ENCODE measurements at regions not wholly inside any gene's neighbourhood (a gene's known extent, or its start where the extent isn't known, plus 50 kb on each side); places are given as distances from the start of the nearest gene placed in this dataset.
"Not testable (repeated sequence)": the region's sequence is repeated elsewhere in the genome, so short reads cannot be mapped to it uniquely, and the experiment has no call there.

- TF ChIP-seq, protein P1, sequence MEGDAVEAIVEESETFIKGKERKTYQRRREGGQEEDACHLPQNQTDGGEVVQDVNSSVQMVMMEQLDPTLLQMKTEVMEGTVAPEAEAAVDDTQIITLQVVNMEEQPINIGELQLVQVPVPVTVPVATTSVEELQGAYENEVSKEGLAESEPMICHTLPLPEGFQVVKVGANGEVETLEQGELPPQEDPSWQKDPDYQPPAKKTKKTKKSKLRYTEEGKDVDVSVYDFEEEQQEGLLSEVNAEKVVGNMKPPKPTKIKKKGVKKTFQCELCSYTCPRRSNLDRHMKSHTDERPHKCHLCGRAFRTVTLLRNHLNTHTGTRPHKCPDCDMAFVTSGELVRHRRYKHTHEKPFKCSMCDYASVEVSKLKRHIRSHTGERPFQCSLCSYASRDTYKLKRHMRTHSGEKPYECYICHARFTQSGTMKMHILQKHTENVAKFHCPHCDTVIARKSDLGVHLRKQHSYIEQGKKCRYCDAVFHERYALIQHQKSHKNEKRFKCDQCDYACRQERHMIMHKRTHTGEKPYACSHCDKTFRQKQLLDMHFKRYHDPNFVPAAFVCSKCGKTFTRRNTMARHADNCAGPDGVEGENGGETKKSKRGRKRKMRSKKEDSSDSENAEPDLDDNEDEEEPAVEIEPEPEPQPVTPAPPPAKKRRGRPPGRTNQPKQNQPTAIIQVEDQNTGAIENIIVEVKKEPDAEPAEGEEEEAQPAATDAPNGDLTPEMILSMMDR (IDR thresholded peaks at IDR 0.05; ENCODE audit: unreplicated experiment): no peak
- Mint-ChIP-seq H3K4me3 (ENCODE audit: low read depth) (no peak overlapping the region), H3K36me3 (ENCODE audit: insufficient read depth) (no peaks in the 10 kb centered on the region), H3K27ac (no peak overlapping the region), H3K4me1 (ENCODE audit: low read depth) (peaks cover 7% of the 10 kb centered on the region), H3K9me3 (ENCODE audit: low read depth) (peaks cover 28% of the 10 kb centered on the region), H3K27me3 (no peaks in the 10 kb centered on the region)
- no peak for DNase-seq (ENCODE audit: low spot score, unreplicated experiment)
Observed at GRCh38 chr4:189592890-189593289, 347.8 kb upstream of the FRG1 start.

- Mint-ChIP-seq H3K9me3 (ENCODE audit: low read depth) (peaks cover 21% of the 10 kb centered on the region), H3K27ac (no peak overlapping the region), H3K27me3 (no peaks in the 10 kb centered on the region), H3K4me3 (ENCODE audit: low read depth) (no peak overlapping the region), H3K36me3 (ENCODE audit: insufficient read depth) (peaks cover 2% of the 10 kb centered on the region), H3K4me1 (ENCODE audit: low read depth) (no peaks in the 10 kb centered on the region)
- DNase-seq (ENCODE audit: low spot score, unreplicated experiment): no peak
- TF ChIP-seq, protein P1 (IDR thresholded peaks at IDR 0.05; ENCODE audit: unreplicated experiment): no peak
Observed at GRCh38 chr4:189597341-189597740, 343.3 kb upstream of the FRG1 start.

DNA sequence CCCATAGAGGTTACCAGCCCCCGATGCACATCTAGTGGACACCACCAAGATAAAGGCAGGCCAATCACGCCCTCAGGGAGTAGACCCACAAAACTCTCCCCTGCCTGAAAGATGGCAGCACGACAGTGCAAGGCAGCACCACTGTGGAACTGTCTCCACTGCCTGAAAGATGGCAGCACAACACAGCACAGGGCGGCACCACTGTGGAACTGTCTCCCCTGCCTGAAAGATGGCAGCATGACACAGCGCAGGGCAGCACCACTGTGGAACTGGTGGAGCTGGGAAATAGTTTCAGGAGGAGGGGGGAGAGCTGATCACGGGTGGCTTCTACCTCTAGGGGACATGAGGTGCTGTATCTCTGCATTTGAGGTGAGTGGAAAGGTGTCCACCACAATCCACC, 340.4 kb upstream of the FRG1 start:
- H3K4me1 Mint-ChIP-seq (ENCODE audit: low read depth): no peaks in the 10 kb centered on the region
- H3K36me3 Mint-ChIP-seq (ENCODE audit: insufficient read depth): peaks cover 2% of the 10 kb centered on the region
- no peaks in the 10 kb centered on the region for H3K27me3 Mint-ChIP-seq
- peaks cover 11% of the 10 kb centered on the region for H3K9me3 Mint-ChIP-seq (ENCODE audit: low read depth)
- no peak for DNase-seq (ENCODE audit: low spot score, unreplicated experiment)
- no peak overlapping the region for H3K4me3 Mint-ChIP-seq (ENCODE audit: low read depth)
- TF ChIP-seq, protein P1 (IDR thresholded peaks at IDR 0.05; ENCODE audit: unreplicated experiment): no peak
- no peak overlapping the region for H3K27ac Mint-ChIP-seq

DNA sequence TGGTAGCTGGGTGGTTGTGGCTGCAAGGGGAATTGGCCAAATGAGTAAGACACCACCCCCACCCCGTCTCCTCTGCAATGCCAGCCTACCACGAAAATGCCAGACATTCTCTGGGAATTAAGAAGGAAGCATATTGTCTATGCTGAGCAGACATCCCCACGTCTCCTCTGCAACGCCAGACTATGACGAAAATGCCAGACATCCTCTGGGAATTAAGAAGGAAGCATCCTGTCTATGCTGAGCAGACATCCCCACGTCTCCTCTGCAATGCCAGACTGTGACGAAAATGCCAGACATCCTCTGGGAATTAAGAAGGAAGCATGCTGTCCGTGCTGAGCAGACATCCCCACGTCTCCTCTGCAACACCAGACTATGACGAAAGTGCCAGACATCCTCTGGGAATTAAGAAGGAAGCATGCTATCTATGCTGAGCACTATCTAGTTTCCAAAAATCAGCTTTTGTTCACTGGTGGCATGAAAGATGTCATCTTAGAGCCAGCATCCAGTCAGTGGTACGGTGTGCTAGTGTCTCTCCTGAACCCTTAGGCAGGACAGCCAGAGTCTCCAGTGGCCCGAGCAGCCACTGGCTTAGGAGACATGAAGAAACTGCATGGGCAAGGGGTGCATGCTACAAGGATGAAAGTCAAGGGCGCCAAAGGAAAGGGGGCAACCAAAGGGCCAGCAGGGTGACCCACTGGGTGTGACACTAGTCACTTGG, 339.8 kb upstream of the FRG1 start:
- no peaks in the 10 kb centered on the region for H3K27me3 Mint-ChIP-seq
- no peaks in the 10 kb centered on the region for H3K4me1 Mint-ChIP-seq (ENCODE audit: low read depth)
- peaks cover 8% of the 10 kb centered on the region for H3K9me3 Mint-ChIP-seq (ENCODE audit: low read depth)
- peaks cover 2% of the 10 kb centered on the region for H3K36me3 Mint-ChIP-seq (ENCODE audit: insufficient read depth)
- TF ChIP-seq, protein P1 (IDR thresholded peaks at IDR 0.05; ENCODE audit: unreplicated experiment): no peak
- no peak overlapping the region for H3K27ac Mint-ChIP-seq
- no peak overlapping the region for H3K4me3 Mint-ChIP-seq (ENCODE audit: low read depth)
- no peak for DNase-seq (ENCODE audit: low spot score, unreplicated experiment)

DNA sequence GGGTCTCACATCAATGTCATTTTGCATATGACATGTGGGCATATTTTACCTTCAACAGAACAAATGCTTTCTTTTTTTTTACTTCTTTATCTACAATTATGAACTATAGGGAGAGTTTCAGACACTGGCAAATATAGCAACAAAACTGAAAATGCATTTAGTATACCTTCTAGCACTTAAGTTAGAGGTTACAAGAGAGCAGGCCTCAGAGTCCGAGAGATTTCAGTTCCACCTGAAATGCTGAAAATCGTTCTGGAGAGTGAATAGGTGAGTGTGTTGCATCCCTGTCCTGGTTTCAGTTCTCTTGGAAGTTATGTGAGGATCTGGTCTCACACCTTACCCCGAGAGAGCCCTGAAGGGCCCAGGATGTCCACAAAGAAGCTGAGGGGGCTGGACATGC, 337.8 kb upstream of the FRG1 start:
- not testable (repeated sequence) for H3K27me3 Mint-ChIP-seq; H3K27ac Mint-ChIP-seq; DNase-seq (ENCODE audit: low spot score, unreplicated experiment); H3K4me1 Mint-ChIP-seq (ENCODE audit: low read depth); H3K36me3 Mint-ChIP-seq (ENCODE audit: insufficient read depth); H3K4me3 Mint-ChIP-seq (ENCODE audit: low read depth)
- peaks cover 13% of the 10 kb centered on the region for H3K9me3 Mint-ChIP-seq (ENCODE audit: low read depth)

- H3K27ac Mint-ChIP-seq; H3K4me3 Mint-ChIP-seq (ENCODE audit: low read depth); H3K4me1 Mint-ChIP-seq (ENCODE audit: low read depth); H3K36me3 Mint-ChIP-seq (ENCODE audit: insufficient read depth); DNase-seq (ENCODE audit: low spot score, unreplicated experiment); H3K27me3 Mint-ChIP-seq: not testable (repeated sequence)
- peaks cover 24% of the 10 kb centered on the region for H3K9me3 Mint-ChIP-seq (ENCODE audit: low read depth)
Observed at GRCh38 chr4:189610571-189610970, 330.1 kb upstream of the FRG1 start.
